Spleen (tissue), 7 donors: ENCODE measurements at regions not wholly inside any gene's neighbourhood (a gene's known extent, or its start where the extent isn't known, plus 50 kb on each side); places are given as distances from the start of the nearest gene placed in this dataset.

Experiments used
- CTCF ChIP-seq, 11 experiments: fragments of 200-600 bp in 7 of 11; fragments of 450-650 bp in 4 of 11; sonication (generic) in 4 of 11; IDR thresholded peaks in 8 of 11; conservative IDR thresholded peaks in 3 of 11; 1 replicate in 7 of 11; 2 replicates in 4 of 11; pipeline versions ENCODE4 v1.4.0 to v1.8.0; 2016 to 2021; ENCODE audit warnings: antibody characterized with exemption in 11 of 11, inconsistent platforms in 4 of 11, mild to moderate bottlenecking in 1 of 11
- POLR2A ChIP-seq, 3 donors: fragments of 450-650 bp; IDR thresholded peaks; one replicate each; pipeline ENCODE4 v1.5.1; 2017; ENCODE audit warnings: antibody characterized with exemption in 3 of 3, mild to moderate bottlenecking in 1 of 3
- POLR2AphosphoS5 ChIP-seq, 3 donors: sonication (generic); formaldehyde crosslinking; IDR thresholded peaks; one replicate each; pipeline ENCODE4 v1.5.1; 2017; ENCODE audit warnings: antibody characterized with exemption in 3 of 3
- donor health status: DM: no; HTN: no; CAD: no; lungs with moderate emphysema.
- donor health status: DM: no; HTN: no; CAD: no.
- donor health status: DM: no; HTN: no; CAD: no.

GRCh38 chr3:107325446-107325845 is 51.8 kb upstream of the CCDC54 start:
- TF ChIP-seq CTCF (IDR thresholded peaks at IDR 0.05 in 8 of 11, conservative IDR thresholded peaks at IDR 0.05 in 3 of 11), result no peak
- TF ChIP-seq POLR2A (IDR thresholded peaks at IDR 0.05), result no peak
- TF ChIP-seq POLR2AphosphoS5 (IDR thresholded peaks at IDR 0.05), result no peak
